GM18511 (cell line): ENCODE measurements at regions not wholly inside any gene's neighbourhood (a gene's known extent, or its start where the extent isn't known, plus 50 kb on each side); places are given as distances from the start of the nearest gene placed in this dataset.
"Not testable (repeated sequence)": the region's sequence is repeated elsewhere in the genome, so short reads cannot be mapped to it uniquely, and the experiment has no call there.

ENCODE experiments used
- ATAC-seq: cut with Tn5 transposase; IDR thresholded peaks from one replicate; pipeline ENCODE4 v1.9.1; 2021; ENCODE audit warnings: mild to moderate bottlenecking, moderate library complexity; ENCODE audit not compliant: unreplicated experiment

GRCh38 chr10:62492870-62493180 is 118.7 kb downstream of the ZNF365 start:
- ATAC-seq = no peak

DNA sequence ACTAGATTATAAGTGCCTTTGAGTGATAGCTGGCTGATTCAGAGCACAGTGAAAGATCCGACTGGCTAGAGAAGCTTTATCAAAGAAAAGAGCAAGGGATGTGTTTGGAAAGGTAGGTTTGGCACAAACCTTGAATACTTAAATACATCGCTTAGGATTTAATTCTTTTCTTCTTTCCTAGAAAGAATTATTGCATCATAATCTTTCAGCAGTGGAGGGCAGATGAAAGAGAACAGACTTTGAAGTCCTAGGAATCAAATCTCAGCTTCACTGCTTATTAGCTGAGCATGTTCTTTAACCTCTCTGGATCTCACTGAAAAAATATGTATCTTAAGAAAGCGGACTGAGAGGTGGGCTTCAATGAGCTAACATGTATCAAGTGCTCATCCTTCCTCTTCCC is 122.8 kb downstream of the ZNF365 start:
- no peak for ATAC-seq

GRCh38 chr10:62498271-62498670 is 124.1 kb downstream of the ZNF365 start:
- ATAC-seq = no peak

GRCh38 chr10:62500116-62500515 is 125.9 kb downstream of the ZNF365 start:
- ATAC-seq = not testable (repeated sequence)

GRCh38 chr10:62501547-62501946 is 127.4 kb downstream of the ZNF365 start:
- ATAC-seq = no peak

DNA sequence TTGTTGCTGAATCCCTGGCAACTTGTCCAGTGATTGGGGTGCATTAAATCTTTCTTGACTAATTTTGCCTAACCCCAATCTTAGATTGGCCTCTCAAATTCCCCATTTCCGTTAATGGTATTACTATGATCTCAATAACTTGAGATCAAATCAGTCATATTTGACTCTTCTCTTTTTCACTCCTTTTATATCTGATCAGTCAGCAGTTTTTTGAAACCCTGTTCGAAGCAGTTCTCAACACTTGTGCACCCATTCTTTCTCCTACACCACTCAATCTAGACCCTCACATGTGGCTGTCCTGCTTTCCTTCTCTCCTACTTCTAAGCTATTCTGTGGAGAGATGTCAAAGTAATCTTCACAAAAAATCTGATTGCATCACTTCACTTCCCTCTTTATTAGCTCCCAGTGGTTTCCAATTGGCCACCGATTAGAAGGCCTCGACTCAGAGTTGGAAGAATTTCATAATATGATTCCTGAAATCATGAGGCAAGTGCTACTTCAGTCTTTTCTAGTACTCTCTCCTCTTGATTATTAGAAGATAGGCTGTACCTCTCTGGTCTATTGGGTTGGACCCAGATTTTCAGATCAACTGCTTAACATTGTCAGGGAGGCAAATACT is 128.9 kb downstream of the ZNF365 start:
- no peak for ATAC-seq

GRCh38 chr10:62503872-62504271 is 129.7 kb downstream of the ZNF365 start:
- ATAC-seq = no peak

- no peak for ATAC-seq
Observed at GRCh38 chr10:62506371-62506770, 132.2 kb downstream of the ZNF365 start.

- ATAC-seq = peak; percentile 38
Observed at GRCh38 chr10:62511238-62511637, 137.1 kb downstream of the ZNF365 start.

- ATAC-seq = peak; percentile 96
Observed at GRCh38 chr10:62511656-62512055, 137.5 kb downstream of the ZNF365 start.

DNA sequence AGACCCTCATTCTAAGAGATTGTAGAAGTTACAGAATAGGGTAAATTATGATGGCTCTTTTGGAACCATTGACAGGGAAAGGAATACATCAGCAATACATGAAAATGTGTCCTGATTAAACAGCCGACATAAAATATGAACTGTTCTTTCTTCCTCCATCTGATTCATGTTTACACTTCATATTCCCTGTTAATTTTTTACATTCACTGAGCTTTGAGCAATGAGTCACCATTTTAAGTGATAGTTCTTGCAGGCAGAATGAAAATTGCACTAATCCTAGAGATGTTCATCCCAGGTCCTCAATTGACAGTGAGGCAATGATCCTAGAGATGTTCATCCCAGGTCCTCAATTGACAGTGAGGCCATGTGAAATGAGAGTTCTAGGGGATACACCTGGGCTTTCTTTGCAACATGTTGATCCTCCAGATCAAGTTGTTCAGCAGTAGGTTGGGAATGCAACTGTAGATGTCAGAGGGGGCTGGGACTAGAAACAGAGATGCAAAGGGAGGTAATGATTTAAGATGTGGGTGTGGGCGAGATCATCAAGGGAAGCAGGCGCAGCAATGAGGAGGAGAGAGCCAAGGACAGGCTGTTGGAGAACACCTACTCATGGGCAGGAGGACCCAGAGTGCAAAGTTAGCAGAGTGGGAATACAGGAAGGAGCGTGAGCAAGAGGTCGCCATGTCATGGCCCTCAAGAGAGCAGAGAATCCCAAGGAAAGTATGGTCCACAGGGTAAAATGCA is 138.7 kb downstream of the ZNF365 start:
- no peak for ATAC-seq

DNA sequence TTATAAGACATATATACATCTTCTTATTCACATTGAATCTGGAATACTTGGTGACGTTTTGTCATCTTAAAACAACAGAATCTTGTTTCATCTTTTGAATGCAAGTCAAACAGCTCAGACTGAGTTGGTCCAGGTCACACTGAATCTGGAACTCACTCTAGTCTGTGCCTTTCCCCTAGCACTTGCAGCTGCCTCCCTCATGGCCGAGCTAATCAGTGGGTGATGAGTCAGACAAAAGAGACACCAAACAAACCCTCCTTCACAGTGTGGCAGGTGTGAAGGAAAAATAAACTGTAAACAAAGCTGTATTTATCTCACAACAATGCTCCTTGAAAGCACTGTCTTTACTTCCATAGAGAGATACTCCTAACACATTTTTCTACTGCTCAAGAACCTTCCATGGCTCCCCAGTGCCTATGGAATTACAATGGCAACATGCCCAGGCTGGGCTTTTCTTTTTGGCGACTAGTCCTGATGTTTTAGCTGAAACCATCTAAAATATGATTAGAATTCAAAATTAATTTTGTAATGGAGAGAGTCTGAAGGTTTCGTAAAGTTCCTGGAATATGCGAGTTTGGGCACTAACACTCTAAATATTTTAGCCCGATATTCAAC is 140.0 kb downstream of the ZNF365 start:
- no peak for ATAC-seq

- ATAC-seq = no peak
Observed at GRCh38 chr10:62517252-62517651, 143.1 kb downstream of the ZNF365 start.

- peak; percentile 62 for ATAC-seq
Observed at GRCh38 chr10:62527019-62527827, 153.1 kb downstream of the ZNF365 start.

DNA sequence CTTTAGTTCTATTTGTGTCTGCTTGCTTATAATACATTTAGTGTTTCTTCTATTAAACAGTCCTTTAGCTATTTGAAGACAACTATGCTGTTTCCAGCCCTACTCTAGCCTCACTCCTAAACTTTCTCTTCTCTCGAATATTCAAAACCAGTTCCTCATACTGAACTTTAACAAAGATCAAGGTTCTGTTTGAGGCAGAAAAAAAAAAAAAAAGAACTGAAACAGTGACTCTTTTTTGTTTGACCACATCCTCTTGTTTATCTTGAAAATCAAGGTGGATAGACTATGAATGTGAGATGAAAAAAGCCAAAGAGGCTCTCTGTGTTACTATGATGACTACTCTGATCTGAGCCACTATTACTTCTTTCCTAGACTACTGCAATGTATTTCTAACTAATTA is 154.3 kb downstream of the ZNF365 start:
- peak; percentile 93 for ATAC-seq

DNA sequence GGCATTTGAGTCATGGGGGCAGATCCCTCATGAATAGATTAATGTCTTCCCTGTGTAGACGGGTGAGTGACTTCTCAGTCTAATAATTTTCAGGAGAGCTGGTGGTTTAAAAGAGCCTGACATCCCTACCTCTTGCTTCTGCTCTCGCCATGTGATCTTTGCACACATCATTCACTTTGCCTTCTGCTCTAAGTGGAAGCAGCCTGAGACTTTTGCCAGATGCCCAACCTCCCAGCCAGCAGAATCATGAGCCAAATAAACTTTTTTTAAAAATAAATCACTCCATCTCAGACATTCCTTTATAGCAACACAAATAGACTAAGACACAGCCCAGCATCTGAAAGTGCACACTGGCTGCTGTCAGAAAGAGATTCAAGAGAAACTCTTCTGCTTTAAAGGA is 155.2 kb downstream of the ZNF365 start:
- no peak for ATAC-seq

DNA sequence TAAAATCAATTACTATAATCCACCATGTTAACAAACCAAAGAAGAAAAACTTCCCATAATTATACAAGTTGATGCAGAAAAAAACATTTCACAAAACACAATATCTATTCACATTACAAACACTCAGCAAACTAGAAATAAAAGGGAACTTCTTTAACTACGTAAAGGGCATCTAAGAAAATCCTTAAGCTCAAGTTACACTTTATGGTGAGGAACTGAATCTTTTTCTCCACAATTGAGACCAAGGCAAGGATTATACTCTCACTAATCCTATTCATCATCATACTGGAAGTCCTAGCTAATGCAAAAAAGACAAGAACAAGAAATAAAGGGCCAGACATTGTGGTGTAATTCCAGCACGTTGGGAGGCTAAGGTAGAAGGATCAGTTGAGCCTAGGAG is 159.9 kb downstream of the ZNF365 start:
- ATAC-seq = no peak

GRCh38 chr10:62538606-62539005 is 164.4 kb downstream of the ZNF365 start:
- ATAC-seq = no peak

GRCh38 chr10:62540389-62540788 is 166.2 kb downstream of the ZNF365 start:
- ATAC-seq = peak; percentile 70

- ATAC-seq = no peak
Observed at GRCh38 chr10:62541811-62542210, 167.6 kb downstream of the ZNF365 start.

GRCh38 chr10:62543571-62544355 is 169.6 kb downstream of the ZNF365 start:
- no peak for ATAC-seq
